Hepatocyte (in vitro differentiated cells): ENCODE measurements at regions not wholly inside any gene's neighbourhood (a gene's known extent, or its start where the extent isn't known, plus 50 kb on each side); places are given as distances from the start of the nearest gene placed in this dataset.

Source experiments
- CTCF ChIP-seq: fragments of 200-600 bp; sonication (generic); IDR thresholded peaks from 2 replicates; pipeline ENCODE4 v1.5.1; 2016; ENCODE audit warnings: antibody characterized with exemption, mild to moderate bottlenecking; ENCODE audit not compliant: poor library complexity
- EZH2phosphoT487 ChIP-seq: fragments of 200-600 bp; sonication (generic); IDR thresholded peaks from one replicate; pipeline ENCODE4 v1.6.1; 2018; ENCODE audit warnings: antibody characterized with exemption, mild to moderate bottlenecking, low read depth, moderate library complexity; ENCODE audit not compliant: unreplicated experiment, severe bottlenecking

DNA sequence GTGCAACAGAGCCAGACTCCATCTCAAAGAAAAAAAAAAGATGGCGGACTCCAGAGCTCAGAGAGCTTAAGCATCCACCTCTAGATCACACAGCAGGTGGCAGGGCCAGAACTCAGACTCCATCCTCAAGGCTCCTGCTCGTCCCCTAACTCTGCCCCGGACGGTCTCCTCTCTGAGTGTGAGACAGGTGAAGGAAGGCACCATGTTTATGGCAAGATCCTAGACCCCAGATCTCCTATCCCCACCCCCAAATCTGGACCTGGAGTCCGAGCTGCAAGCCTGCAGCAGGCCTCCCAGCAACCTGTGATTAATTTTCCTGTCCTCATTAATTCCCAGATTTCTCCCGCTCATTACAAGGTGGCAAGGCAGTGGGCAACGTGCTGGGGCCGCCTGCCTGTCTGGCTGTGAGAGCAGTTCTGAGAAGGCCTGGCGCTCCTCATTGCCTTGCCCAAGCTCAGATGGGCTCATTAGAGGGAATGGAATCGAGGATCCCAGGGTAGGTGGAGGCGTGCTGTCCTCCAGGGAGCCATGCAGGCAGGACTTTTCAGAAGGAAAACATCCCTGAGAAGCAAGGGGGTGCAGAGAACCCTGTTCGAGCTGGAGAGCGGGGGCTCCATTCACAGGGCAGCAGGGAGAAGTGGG lies 296.6 kb upstream of the RTL1 start:
- TF ChIP-seq CTCF (no peak), EZH2phosphoT487 (no peak)
